Thyroid gland (tissue), 4 donors: ENCODE measurements at regions not wholly inside any gene's neighbourhood (a gene's known extent, or its start where the extent isn't known, plus 50 kb on each side); places are given as distances from the start of the nearest gene placed in this dataset.

Source experiments
- POLR2A ChIP-seq, 2 donors: fragments of 450-650 bp; IDR thresholded peaks; one replicate each; pipeline ENCODE4 v1.6.1; 2017; ENCODE audit warnings: antibody characterized with exemption in 2 of 2, mild to moderate bottlenecking in 2 of 2, moderate library complexity in 1 of 2
- TF ChIP-seq, protein P1 (sequence below), 6 experiments: fragments of 200-600 bp in 3 of 6; fragments of 450-650 bp in 3 of 6; sonication (generic) in 3 of 6; IDR thresholded peaks; one replicate each; pipeline ENCODE4 v1.5.1; 2016 to 2019; ENCODE audit warnings: antibody characterized with exemption in 6 of 6, mild to moderate bottlenecking in 2 of 6, inconsistent platforms in 1 of 6, moderate library complexity in 1 of 6

DNA sequence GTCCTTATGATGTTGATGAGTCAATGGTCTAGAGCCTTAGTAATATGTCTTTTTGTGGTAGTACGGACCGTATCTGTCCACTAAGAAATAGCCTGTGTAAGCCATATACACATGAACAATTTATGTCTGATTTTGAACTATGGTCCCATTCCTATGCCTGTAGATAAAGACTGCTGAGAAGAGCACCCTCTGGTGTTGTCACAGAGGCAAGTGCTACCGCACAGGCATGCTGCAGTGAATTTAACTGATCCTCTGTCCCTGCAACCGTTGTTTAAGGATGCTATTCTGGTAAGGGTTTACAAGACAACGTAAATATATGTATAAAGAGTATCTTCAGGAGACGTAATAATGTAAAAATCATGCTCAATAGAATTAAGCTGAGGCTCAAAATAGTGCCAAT is 170.7 kb downstream of the UBE3A start:
- TF ChIP-seq, protein P1, sequence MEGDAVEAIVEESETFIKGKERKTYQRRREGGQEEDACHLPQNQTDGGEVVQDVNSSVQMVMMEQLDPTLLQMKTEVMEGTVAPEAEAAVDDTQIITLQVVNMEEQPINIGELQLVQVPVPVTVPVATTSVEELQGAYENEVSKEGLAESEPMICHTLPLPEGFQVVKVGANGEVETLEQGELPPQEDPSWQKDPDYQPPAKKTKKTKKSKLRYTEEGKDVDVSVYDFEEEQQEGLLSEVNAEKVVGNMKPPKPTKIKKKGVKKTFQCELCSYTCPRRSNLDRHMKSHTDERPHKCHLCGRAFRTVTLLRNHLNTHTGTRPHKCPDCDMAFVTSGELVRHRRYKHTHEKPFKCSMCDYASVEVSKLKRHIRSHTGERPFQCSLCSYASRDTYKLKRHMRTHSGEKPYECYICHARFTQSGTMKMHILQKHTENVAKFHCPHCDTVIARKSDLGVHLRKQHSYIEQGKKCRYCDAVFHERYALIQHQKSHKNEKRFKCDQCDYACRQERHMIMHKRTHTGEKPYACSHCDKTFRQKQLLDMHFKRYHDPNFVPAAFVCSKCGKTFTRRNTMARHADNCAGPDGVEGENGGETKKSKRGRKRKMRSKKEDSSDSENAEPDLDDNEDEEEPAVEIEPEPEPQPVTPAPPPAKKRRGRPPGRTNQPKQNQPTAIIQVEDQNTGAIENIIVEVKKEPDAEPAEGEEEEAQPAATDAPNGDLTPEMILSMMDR (IDR thresholded peaks at IDR 0.05) = no peak
- no peak for TF ChIP-seq POLR2A (IDR thresholded peaks at IDR 0.05)
